Panc1 (cell line): ENCODE measurements at regions not wholly inside any gene's neighbourhood (a gene's known extent, or its start where the extent isn't known, plus 50 kb on each side); places are given as distances from the start of the nearest gene placed in this dataset.

Source experiments
- CTCF ChIP-seq: fragments of 450-650 bp; IDR thresholded peaks from 2 replicates; pipeline ENCODE4 v1.5.1; 2017; ENCODE audit warnings: mild to moderate bottlenecking
- POLR2AphosphoS5 ChIP-seq: IDR thresholded peaks from 2 replicates; pipeline ENCODE4 v1.6.1; 2012; ENCODE audit warnings: mild to moderate bottlenecking, low read depth, low read length, moderate library complexity

GRCh38 chr2:34098256-34098655, 499.2 kb upstream of the FAM98A start:
- TF ChIP-seq CTCF (no peak), POLR2AphosphoS5 (no peak)
